Astrocyte (in vitro differentiated cells and primary cell): ENCODE measurements at regions not wholly inside any gene's neighbourhood (a gene's known extent, or its start where the extent isn't known, plus 50 kb on each side); places are given as distances from the start of the nearest gene placed in this dataset.

Experiments
- EZH2 ChIP-seq: IDR thresholded peaks from 2 replicates; pipeline ENCODE4 v1.6.1; 2012; ENCODE audit warnings: mild to moderate bottlenecking, low read length, inconsistent platforms; ENCODE audit not compliant: insufficient read depth
- TF ChIP-seq, protein P1 (sequence below): IDR thresholded peaks from 2 replicates; pipeline ENCODE4 v1.5.1; 2011; ENCODE audit warnings: low read depth, mild to moderate bottlenecking, inconsistent platforms, low read length, moderate library complexity; ENCODE audit not compliant: insufficient read depth

DNA sequence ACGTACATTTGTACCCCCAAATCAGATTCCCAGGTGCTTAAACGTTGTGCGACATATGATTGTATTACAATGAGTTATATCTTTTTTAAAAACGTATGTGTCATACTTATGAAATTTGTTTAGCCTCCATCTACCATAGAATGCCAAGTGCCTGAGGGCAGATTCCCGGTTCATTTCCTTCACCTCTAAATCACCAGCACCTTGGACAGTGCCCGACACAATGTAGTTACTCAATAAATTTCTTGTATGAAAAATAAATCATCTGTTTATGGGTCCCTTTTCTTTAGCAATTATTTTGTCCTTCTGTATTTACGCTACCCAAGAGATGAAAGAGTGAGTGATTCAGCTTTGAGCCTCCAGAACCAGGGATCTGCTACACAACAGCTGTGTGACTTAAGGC lies 157.4 kb downstream of the TBX5 start:
- TF ChIP-seq, protein P1, sequence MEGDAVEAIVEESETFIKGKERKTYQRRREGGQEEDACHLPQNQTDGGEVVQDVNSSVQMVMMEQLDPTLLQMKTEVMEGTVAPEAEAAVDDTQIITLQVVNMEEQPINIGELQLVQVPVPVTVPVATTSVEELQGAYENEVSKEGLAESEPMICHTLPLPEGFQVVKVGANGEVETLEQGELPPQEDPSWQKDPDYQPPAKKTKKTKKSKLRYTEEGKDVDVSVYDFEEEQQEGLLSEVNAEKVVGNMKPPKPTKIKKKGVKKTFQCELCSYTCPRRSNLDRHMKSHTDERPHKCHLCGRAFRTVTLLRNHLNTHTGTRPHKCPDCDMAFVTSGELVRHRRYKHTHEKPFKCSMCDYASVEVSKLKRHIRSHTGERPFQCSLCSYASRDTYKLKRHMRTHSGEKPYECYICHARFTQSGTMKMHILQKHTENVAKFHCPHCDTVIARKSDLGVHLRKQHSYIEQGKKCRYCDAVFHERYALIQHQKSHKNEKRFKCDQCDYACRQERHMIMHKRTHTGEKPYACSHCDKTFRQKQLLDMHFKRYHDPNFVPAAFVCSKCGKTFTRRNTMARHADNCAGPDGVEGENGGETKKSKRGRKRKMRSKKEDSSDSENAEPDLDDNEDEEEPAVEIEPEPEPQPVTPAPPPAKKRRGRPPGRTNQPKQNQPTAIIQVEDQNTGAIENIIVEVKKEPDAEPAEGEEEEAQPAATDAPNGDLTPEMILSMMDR: no peak
- no peak for TF ChIP-seq EZH2
